ENCODE measurements at regions not wholly inside any gene's neighbourhood (a gene's known extent, or its start where the extent isn't known, plus 50 kb on each side); places are given as distances from the start of the nearest gene placed in this dataset.

GRCh38 chrX:82081027-82081426, 879.1 kb downstream of the SH3BGRL start:
- Histone ChIP-seq H3K9me3 (no peaks in the 10 kb centered on the region), H3K4me2 (no peak overlapping the region), H3K4me1 (no peaks in the 10 kb centered on the region), H3K27ac (no peak overlapping the region), H3K4me3 (no peak overlapping the region)
- TF ChIP-seq BHLHE40 (IDR thresholded peaks at IDR 0.05; ENCODE audit: low read depth, low read length) (no peak), ATOH8 (CRISPR knock-in tag; IDR thresholded peaks at IDR 0.05; ENCODE audit: low read depth) (no peak), FOXS1 (CRISPR knock-in tag; IDR thresholded peaks at IDR 0.05) (no peak), SMC3 (IDR thresholded peaks at IDR 0.05) (no peak), ZC3H11A (IDR thresholded peaks at IDR 0.05) (no peak), ZFP36 (IDR thresholded peaks at IDR 0.05; ENCODE audit: borderline replicate concordance, partially characterized antibody) (no peak), BCL3 (IDR thresholded peaks at IDR 0.05) (no peak), ZSCAN20 (CRISPR knock-in tag; IDR thresholded peaks at IDR 0.05) (no peak), HMGXB4 (CRISPR knock-in tag; IDR thresholded peaks at IDR 0.05; ENCODE audit: borderline replicate concordance) (no peak), RCOR1 (IDR thresholded peaks at IDR 0.05; ENCODE audit: low read depth, low read length) (no peak)
- FAIRE-seq: peak; percentile 39
- WGBS (ENCODE audit: missing lambda C conversion rate): 0% methylated on average over 1 of the region's 1 CpG
- ChIA-PET POLR2A (no interaction called here), CTCF (no interaction called here)
- ATAC-seq: no peak
- DNase-seq (ENCODE audit: low read depth in 1 of 2, low spot score in 1 of 2): no peak

GRCh38 chrX:82087699-82088098, 885.8 kb downstream of the SH3BGRL start:
- CTCF ChIA-PET: no interaction called here
- WGBS (ENCODE audit: missing lambda C conversion rate): 0% methylated on average over 3 of the region's 3 CpGs
- Histone ChIP-seq H3K27ac (no peak overlapping the region), H3K4me3 (no peak overlapping the region), H3K9me3 (no peaks in the 10 kb centered on the region), H3K4me2 (no peak overlapping the region), H3K4me1 (no peaks in the 10 kb centered on the region)
- POLR2A ChIA-PET: no interaction called here
- ATAC-seq: no peak
- no peak for TF ChIP-seq FOSB (CRISPR knock-in tag; IDR thresholded peaks at IDR 0.05)
- TF ChIP-seq ESRRA (IDR thresholded peaks at IDR 0.05; ENCODE audit: borderline replicate concordance, low read length): no peak
- no peak for TF ChIP-seq KDM1A (IDR thresholded peaks at IDR 0.05; ENCODE audit: low read depth)
- no peak for TF ChIP-seq HMGXB4 (CRISPR knock-in tag; IDR thresholded peaks at IDR 0.05; ENCODE audit: borderline replicate concordance)
- TF ChIP-seq ZSCAN20 (CRISPR knock-in tag; IDR thresholded peaks at IDR 0.05): no peak
- no peak for TF ChIP-seq NFE2L2 (conservative IDR thresholded peaks at IDR 0.05; ENCODE audit: low read length)
- TF ChIP-seq HOXB13 (CRISPR knock-in tag; IDR thresholded peaks at IDR 0.05; ENCODE audit: low read depth): no peak
- no peak for TF ChIP-seq FOXS1 (CRISPR knock-in tag; IDR thresholded peaks at IDR 0.05)
- no peak for TF ChIP-seq BHLHE40 (IDR thresholded peaks at IDR 0.05; ENCODE audit: low read depth, low read length)
- no peak for TF ChIP-seq USF2 (IDR thresholded peaks at IDR 0.05)
- TF ChIP-seq POLR2A (IDR thresholded peaks at IDR 0.05; ENCODE audit: low read length): no peak
- no peak for TF ChIP-seq RARB (CRISPR knock-in tag; IDR thresholded peaks at IDR 0.05)
- no peak for TF ChIP-seq CHD4 (IDR thresholded peaks at IDR 0.05; ENCODE audit: borderline replicate concordance)
- TF ChIP-seq FOSL2 (IDR thresholded peaks at IDR 0.05): no peak
- no peak for TF ChIP-seq FOSL2 (CRISPR knock-in tag; IDR thresholded peaks at IDR 0.05)
- no peak for TF ChIP-seq JUNB (IDR thresholded peaks at IDR 0.05)
- no peak for TF ChIP-seq RNF2 (IDR thresholded peaks at IDR 0.05; ENCODE audit: borderline replicate concordance, low read depth)
- no peak for FAIRE-seq
- DNase-seq (ENCODE audit: low read depth in 1 of 2, low spot score in 1 of 2): no peak
